ENCODE measurements at regions not wholly inside any gene's neighbourhood (a gene's known extent, or its start where the extent isn't known, plus 50 kb on each side); places are given as distances from the start of the nearest gene placed in this dataset.

- Histone ChIP-seq H3K4me1 (ENCODE audit: control insufficient read depth, insufficient read depth, low read length) (no peaks in the 10 kb centered on the region), H3K36me3 (ENCODE audit: control insufficient read depth, insufficient read depth, low read length) (no peaks in the 10 kb centered on the region), H3K9ac (ENCODE audit: low read length) (no peak overlapping the region), H3K9me3 (ENCODE audit: control insufficient read depth, insufficient read depth, low read depth, low read length) (no peaks in the 10 kb centered on the region), H3K27me3 (ENCODE audit: control insufficient read depth, insufficient read depth, low read length) (no peaks in the 10 kb centered on the region), H3K27ac (ENCODE audit: low read depth, low read length) (no peak overlapping the region), H3K4me3 (ENCODE audit: low read depth, low read length) (no peak overlapping the region)
Observed at GRCh38 chr21:23886828-23887724, 1720.2 kb downstream of the MRPL39 start.

- Histone ChIP-seq H3K9me3 (ENCODE audit: control insufficient read depth, insufficient read depth, low read depth, low read length) (no peaks in the 10 kb centered on the region; the same call in 1 of the 2 replicates), H3K9ac (ENCODE audit: low read length) (no peak overlapping the region), H3K36me3 (ENCODE audit: control insufficient read depth, insufficient read depth, low read length) (no peaks in the 10 kb centered on the region), H3K4me1 (ENCODE audit: control insufficient read depth, insufficient read depth, low read length) (no peaks in the 10 kb centered on the region), H3K27me3 (ENCODE audit: control insufficient read depth, insufficient read depth, low read length) (no peaks in the 10 kb centered on the region), H3K4me3 (ENCODE audit: low read depth, low read length) (no peak overlapping the region), H3K27ac (ENCODE audit: low read depth, low read length) (no peak overlapping the region)
Observed at GRCh38 chr21:23881783-23882182, 1725.5 kb downstream of the MRPL39 start.

- H3K9ac ChIP-seq (ENCODE audit: low read length), result no peak overlapping the region
- no peaks in the 10 kb centered on the region; the same call in 1 of the 2 replicates for H3K9me3 ChIP-seq (ENCODE audit: control insufficient read depth, insufficient read depth, low read depth, low read length)
- H3K36me3 ChIP-seq (ENCODE audit: control insufficient read depth, insufficient read depth, low read length), result no peaks in the 10 kb centered on the region
- H3K4me3 ChIP-seq (ENCODE audit: low read depth, low read length), result no peak overlapping the region
- H3K27ac ChIP-seq (ENCODE audit: low read depth, low read length), result no peak overlapping the region
- H3K27me3 ChIP-seq (ENCODE audit: control insufficient read depth, insufficient read depth, low read length), result no peaks in the 10 kb centered on the region
- H3K4me1 ChIP-seq (ENCODE audit: control insufficient read depth, insufficient read depth, low read length), result no peaks in the 10 kb centered on the region
Observed at GRCh38 chr21:23876925-23877558, 1730.2 kb downstream of the MRPL39 start.

GRCh38 chr21:23874271-23874670, 1733.0 kb downstream of the MRPL39 start:
- H3K27me3 ChIP-seq (ENCODE audit: control insufficient read depth, insufficient read depth, low read length), result no peaks in the 10 kb centered on the region
- H3K4me1 ChIP-seq (ENCODE audit: control insufficient read depth, insufficient read depth, low read length), result no peaks in the 10 kb centered on the region
- H3K36me3 ChIP-seq (ENCODE audit: control insufficient read depth, insufficient read depth, low read length), result no peaks in the 10 kb centered on the region
- no peak overlapping the region for H3K27ac ChIP-seq (ENCODE audit: low read depth, low read length)
- no peak overlapping the region for H3K4me3 ChIP-seq (ENCODE audit: low read depth, low read length)
- H3K9me3 ChIP-seq (ENCODE audit: control insufficient read depth, insufficient read depth, low read depth, low read length), result no peaks in the 10 kb centered on the region; the same call in 1 of the 2 replicates
- H3K9ac ChIP-seq (ENCODE audit: low read length), result no peak overlapping the region

GRCh38 chr21:23861911-23862504, 1745.3 kb downstream of the MRPL39 start:
- H3K9ac ChIP-seq (ENCODE audit: low read length), result no peak overlapping the region

GRCh38 chr21:23858878-23859277, 1748.4 kb downstream of the MRPL39 start:
- no peaks in the 10 kb centered on the region for H3K4me1 ChIP-seq (ENCODE audit: control insufficient read depth, insufficient read depth, low read length)
- no peaks in the 10 kb centered on the region for H3K36me3 ChIP-seq (ENCODE audit: control insufficient read depth, insufficient read depth, low read length)
- H3K4me3 ChIP-seq (ENCODE audit: low read depth, low read length), result no peak overlapping the region
- H3K9me3 ChIP-seq (ENCODE audit: control insufficient read depth, insufficient read depth, low read depth, low read length), result no peaks in the 10 kb centered on the region; the same call in 1 of the 2 replicates
- H3K9ac ChIP-seq (ENCODE audit: low read length), result no peak overlapping the region
- H3K27me3 ChIP-seq (ENCODE audit: control insufficient read depth, insufficient read depth, low read length), result no peaks in the 10 kb centered on the region
- no peak overlapping the region for H3K27ac ChIP-seq (ENCODE audit: low read depth, low read length)

More at GRCh38 chr21:23861911-23862504, 1745.3 kb downstream of the MRPL39 start:
- Histone ChIP-seq H3K4me3 (ENCODE audit: low read depth, low read length) (no peak overlapping the region), H3K9me3 (ENCODE audit: control insufficient read depth, insufficient read depth, low read depth, low read length) (no peaks in the 10 kb centered on the region), H3K27ac (ENCODE audit: low read depth, low read length) (no peak overlapping the region), H3K4me1 (ENCODE audit: control insufficient read depth, insufficient read depth, low read length) (no peaks in the 10 kb centered on the region), H3K27me3 (ENCODE audit: control insufficient read depth, insufficient read depth, low read length) (no peaks in the 10 kb centered on the region), H3K36me3 (ENCODE audit: control insufficient read depth, insufficient read depth, low read length) (no peaks in the 10 kb centered on the region)

- Histone ChIP-seq H3K9me3 (ENCODE audit: control insufficient read depth, insufficient read depth, low read depth, low read length) (no peaks in the 10 kb centered on the region; the same call in 1 of the 2 replicates), H3K27me3 (ENCODE audit: control insufficient read depth, insufficient read depth, low read length) (no peaks in the 10 kb centered on the region), H3K36me3 (ENCODE audit: control insufficient read depth, insufficient read depth, low read length) (no peaks in the 10 kb centered on the region), H3K9ac (ENCODE audit: low read length) (no peak overlapping the region), H3K27ac (ENCODE audit: low read depth, low read length) (no peak overlapping the region), H3K4me1 (ENCODE audit: control insufficient read depth, insufficient read depth, low read length) (no peaks in the 10 kb centered on the region), H3K4me3 (ENCODE audit: low read depth, low read length) (no peak overlapping the region)
Observed at GRCh38 chr21:23853796-23854379, 1753.4 kb downstream of the MRPL39 start.

GRCh38 chr21:23837564-23837963, 1769.7 kb downstream of the MRPL39 start:
- Histone ChIP-seq H3K36me3 (ENCODE audit: control insufficient read depth, insufficient read depth, low read length) (no peaks in the 10 kb centered on the region), H3K9ac (ENCODE audit: low read length) (no peak overlapping the region), H3K4me1 (ENCODE audit: control insufficient read depth, insufficient read depth, low read length) (no peaks in the 10 kb centered on the region), H3K4me3 (ENCODE audit: low read depth, low read length) (no peak overlapping the region), H3K27ac (ENCODE audit: low read depth, low read length) (no peak overlapping the region), H3K9me3 (ENCODE audit: control insufficient read depth, insufficient read depth, low read depth, low read length) (peaks cover 23% of the 10 kb centered on the region), H3K27me3 (ENCODE audit: control insufficient read depth, insufficient read depth, low read length) (no peaks in the 10 kb centered on the region)

GRCh38 chr21:23822760-23823159, 1784.5 kb downstream of the MRPL39 start:
- no peaks in the 10 kb centered on the region for H3K36me3 ChIP-seq (ENCODE audit: control insufficient read depth, insufficient read depth, low read length)
- H3K4me3 ChIP-seq (ENCODE audit: low read depth, low read length), result no peak overlapping the region
- no peaks in the 10 kb centered on the region for H3K9me3 ChIP-seq (ENCODE audit: control insufficient read depth, insufficient read depth, low read depth, low read length)
- H3K4me1 ChIP-seq (ENCODE audit: control insufficient read depth, insufficient read depth, low read length), result no peaks in the 10 kb centered on the region
- no peak overlapping the region for H3K9ac ChIP-seq (ENCODE audit: low read length)
- H3K27ac ChIP-seq (ENCODE audit: low read depth, low read length), result no peak overlapping the region
- H3K27me3 ChIP-seq (ENCODE audit: control insufficient read depth, insufficient read depth, low read length), result no peaks in the 10 kb centered on the region

- H3K9ac ChIP-seq (ENCODE audit: low read length), result no peak overlapping the region
- no peaks in the 10 kb centered on the region for H3K27me3 ChIP-seq (ENCODE audit: control insufficient read depth, insufficient read depth, low read length)
- no peaks in the 10 kb centered on the region for H3K4me1 ChIP-seq (ENCODE audit: control insufficient read depth, insufficient read depth, low read length)
- H3K36me3 ChIP-seq (ENCODE audit: control insufficient read depth, insufficient read depth, low read length), result no peaks in the 10 kb centered on the region
- H3K9me3 ChIP-seq (ENCODE audit: control insufficient read depth, insufficient read depth, low read depth, low read length), result no peaks in the 10 kb centered on the region; the same call in 1 of the 2 replicates
- H3K27ac ChIP-seq (ENCODE audit: low read depth, low read length), result no peak overlapping the region
- no peak overlapping the region for H3K4me3 ChIP-seq (ENCODE audit: low read depth, low read length)
Observed at GRCh38 chr21:23817337-23817736, 1789.9 kb downstream of the MRPL39 start.

All from HUES6 (cell line).